ENCODE measurements at regions not wholly inside any gene's neighbourhood (a gene's known extent, or its start where the extent isn't known, plus 50 kb on each side); places are given as distances from the start of the nearest gene placed in this dataset.
A peak's percentile ranks its signal among the peaks of the same experiment; 100 is the strongest.

GRCh38 chr3:159925248-159925647 lies 63.4 kb upstream of the IL12A start:
- Histone ChIP-seq H3K36me3 (no peaks in the 10 kb centered on the region), H3K27ac (replicated peaks) (no peak overlapping the region), H3K9me3 (replicated peaks) (no peaks in the 10 kb centered on the region), H3K4me3 (no peak overlapping the region), H3K27me3 (ENCODE audit: low read depth) (no peaks in the 10 kb centered on the region), H3K4me1 (peaks cover 22% of the 10 kb centered on the region)
- no peak for TF ChIP-seq CTCF (IDR thresholded peaks at IDR 0.05; ENCODE audit: borderline replicate concordance)
- intact Hi-C loops (cut with micrococcal nuclease): no loop called here
- no peak for DNase-seq

GRCh38 chr3:159926573-159926972 lies 62.1 kb upstream of the IL12A start:
- intact Hi-C loops (cut with micrococcal nuclease): no loop called here
- H3K9me3 ChIP-seq (replicated peaks): no peaks in the 10 kb centered on the region
- TF ChIP-seq CTCF (IDR thresholded peaks at IDR 0.05; ENCODE audit: borderline replicate concordance): no peak

GRCh38 chr3:159928071-159928491 lies 60.6 kb upstream of the IL12A start:
- Histone ChIP-seq H3K4me3 (no peak overlapping the region), H3K36me3 (no peaks in the 10 kb centered on the region), H3K4me1 (peaks cover 22% of the 10 kb centered on the region), H3K27ac (replicated peaks) (no peak overlapping the region), H3K27me3 (ENCODE audit: low read depth) (no peaks in the 10 kb centered on the region), H3K9me3 (replicated peaks) (no peaks in the 10 kb centered on the region)
- intact Hi-C loops (cut with micrococcal nuclease): no loop called here
- TF ChIP-seq CTCF (IDR thresholded peaks at IDR 0.05; ENCODE audit: borderline replicate concordance): no peak
- no peak for DNase-seq

More at GRCh38 chr3:159926573-159926972, 62.1 kb upstream of the IL12A start:
- Histone ChIP-seq H3K4me1 (peaks cover 22% of the 10 kb centered on the region), H3K4me3 (no peak overlapping the region), H3K27me3 (ENCODE audit: low read depth) (no peaks in the 10 kb centered on the region), H3K27ac (replicated peaks) (no peak overlapping the region), H3K36me3 (no peaks in the 10 kb centered on the region)
- no peak for DNase-seq

- no peaks in the 10 kb centered on the region for H3K36me3 ChIP-seq
- peaks cover 5% of the 10 kb centered on the region for H3K9me3 ChIP-seq (replicated peaks)
- H3K4me3 ChIP-seq: no peak overlapping the region
- no peak for TF ChIP-seq CTCF (IDR thresholded peaks at IDR 0.05; ENCODE audit: borderline replicate concordance)
- H3K27ac ChIP-seq (replicated peaks): peak overlapping the region; percentile 64
- H3K4me1 ChIP-seq: peaks cover 22% of the 10 kb centered on the region
- H3K27me3 ChIP-seq (ENCODE audit: low read depth): no peaks in the 10 kb centered on the region
- DNase-seq: no peak
- intact Hi-C loops (cut with micrococcal nuclease): no loop called here
Observed at GRCh38 chr3:159928666-159929065, 60.0 kb upstream of the IL12A start.

- intact Hi-C loops (cut with micrococcal nuclease): no loop called here
- H3K27ac ChIP-seq (replicated peaks): peak overlapping the region; percentile 64
- no peak for DNase-seq
Observed at GRCh38 chr3:159929171-159930141, 59.2 kb upstream of the IL12A start.

More at GRCh38 chr3:159929171-159930141, 59.2 kb upstream of the IL12A start:
- TF ChIP-seq CTCF (IDR thresholded peaks at IDR 0.05; ENCODE audit: borderline replicate concordance): peak; percentile 49
- H3K9me3 ChIP-seq (replicated peaks): peaks cover 13% of the 10 kb centered on the region
- no peak overlapping the region for H3K4me3 ChIP-seq
- peaks cover 22% of the 10 kb centered on the region for H3K4me1 ChIP-seq
- no peaks in the 10 kb centered on the region for H3K27me3 ChIP-seq (ENCODE audit: low read depth)
- H3K36me3 ChIP-seq: peaks cover 4% of the 10 kb centered on the region
